ENCODE measurements at regions not wholly inside any gene's neighbourhood (a gene's known extent, or its start where the extent isn't known, plus 50 kb on each side); places are given as distances from the start of the nearest gene placed in this dataset. TPM values are rescaled to one million over a fixed set of nuclear protein-coding genes. Genes with fewer than 3 reads are reported as not detected.

GRCh38 chr13:51006067-51006845, 96.7 kb downstream of the RNASEH2B start:
- Histone ChIP-seq H3K4me1 (ENCODE audit: control insufficient read depth, insufficient read depth, low read length) (peaks cover 2% of the 10 kb centered on the region), H3K36me3 (ENCODE audit: control insufficient read depth, insufficient read depth, low read length) (no peaks in the 10 kb centered on the region), H3K4me3 (ENCODE audit: low read depth, low read length) (no peak overlapping the region), H3K9me3 (ENCODE audit: control insufficient read depth, insufficient read depth, low read length) (no peaks in the 10 kb centered on the region), H3K27me3 (ENCODE audit: control insufficient read depth, insufficient read depth, low read length) (peaks cover 3% of the 10 kb centered on the region), H3K27ac (ENCODE audit: low read depth, low read length) (no peak overlapping the region)
- 97% methylated on average over 6 of the region's 7 CpGs for WGBS (ENCODE audit: insufficient coverage)
- DNase-seq (ENCODE audit: low read depth in 4 of 6, low spot score in 6 of 6): no peak

Small RNAs in the stretch of these regions (small RNA-seq; reads per million reads assigned to genes)
- gene RNA5SP29 (ENCODE audit: low replicate concordance): not detected
